Sigmoid colon (tissue), 4 donors: ENCODE measurements at regions not wholly inside any gene's neighbourhood (a gene's known extent, or its start where the extent isn't known, plus 50 kb on each side); places are given as distances from the start of the nearest gene placed in this dataset.

Source experiments
- CTCF ChIP-seq, 4 experiments: fragments of 450-650 bp in 3 of 4; fragments of 200-600 bp in 1 of 4; IDR thresholded peaks; one replicate each; pipeline ENCODE4 v1.5.1; 2016 to 2019; ENCODE audit warnings: antibody characterized with exemption in 4 of 4, mild to moderate bottlenecking in 3 of 4, moderate library complexity in 2 of 4
- EP300 ChIP-seq, 4 donors: sonication (generic); formaldehyde crosslinking; IDR thresholded peaks; one replicate each; pipeline ENCODE4 v1.6.1; 2017; ENCODE audit warnings: antibody characterized with exemption in 4 of 4
- POLR2A ChIP-seq, 2 donors: fragments of 450-650 bp; IDR thresholded peaks; one replicate each; pipeline ENCODE4 v1.6.1; 2016; ENCODE audit warnings: antibody characterized with exemption in 2 of 2, mild to moderate bottlenecking in 2 of 2, moderate library complexity in 2 of 2

GRCh38 chr21:35538386-35538785, 489.3 kb upstream of the RUNX1 start:
- TF ChIP-seq EP300 (IDR thresholded peaks at IDR 0.05) (no peak), CTCF (IDR thresholded peaks at IDR 0.05) (no peak), POLR2A (IDR thresholded peaks at IDR 0.05) (no peak)
